ENCODE measurements at regions not wholly inside any gene's neighbourhood (a gene's known extent, or its start where the extent isn't known, plus 50 kb on each side); places are given as distances from the start of the nearest gene placed in this dataset.

GRCh38 chr14:39716987-39717570, 284.8 kb upstream of the FBXO33 start:
- no peak for TF ChIP-seq CTCF (IDR thresholded peaks at IDR 0.05; ENCODE audit: insufficient read depth, low read depth, low read length, missing control alignments)
- no peak for DNase-seq (ENCODE audit: low read depth)
- no peak overlapping the region for H3K4me3 ChIP-seq (ENCODE audit: low read depth, low read length)

GRCh38 chr14:39712293-39712999, 280.2 kb upstream of the FBXO33 start:
- DNase-seq (ENCODE audit: low read depth) = no peak
- H3K4me3 ChIP-seq (ENCODE audit: low read depth, low read length) = no peak overlapping the region
- TF ChIP-seq CTCF (IDR thresholded peaks at IDR 0.05; ENCODE audit: insufficient read depth, low read depth, low read length, missing control alignments) = no peak

GRCh38 chr14:39704594-39704993, 272.4 kb upstream of the FBXO33 start:
- DNase-seq (ENCODE audit: low read depth) = peak; percentile 7
- TF ChIP-seq CTCF (IDR thresholded peaks at IDR 0.05; ENCODE audit: insufficient read depth, low read depth, low read length, missing control alignments) = peak; percentile 10

GRCh38 chr14:39694341-39694740, 262.1 kb upstream of the FBXO33 start:
- DNase-seq (ENCODE audit: low read depth) = no peak
- H3K4me3 ChIP-seq (ENCODE audit: low read depth, low read length) = no peak overlapping the region
- no peak for TF ChIP-seq CTCF (IDR thresholded peaks at IDR 0.05; ENCODE audit: insufficient read depth, low read depth, low read length, missing control alignments)

More at GRCh38 chr14:39704594-39704993, 272.4 kb upstream of the FBXO33 start:
- H3K4me3 ChIP-seq (ENCODE audit: low read depth, low read length) = no peak overlapping the region

- no peak overlapping the region for H3K4me3 ChIP-seq (ENCODE audit: low read depth, low read length)
- TF ChIP-seq CTCF (IDR thresholded peaks at IDR 0.05; ENCODE audit: insufficient read depth, low read depth, low read length, missing control alignments) = no peak
- no peak for DNase-seq (ENCODE audit: low read depth)
Measured at GRCh38 chr14:39683691-39684260, 251.5 kb upstream of the FBXO33 start.

- H3K4me3 ChIP-seq (ENCODE audit: low read depth, low read length) = no peak overlapping the region
- no peak for TF ChIP-seq CTCF (IDR thresholded peaks at IDR 0.05; ENCODE audit: insufficient read depth, low read depth, low read length, missing control alignments)
- DNase-seq (ENCODE audit: low read depth) = no peak
Measured at GRCh38 chr14:39682582-39682981, 250.3 kb upstream of the FBXO33 start.

Data from GM12865 (cell line).